SK-N-SH treated with all-trans-retinoic acid at 6 μM for 48 hours (cell line): ENCODE measurements at regions not wholly inside any gene's neighbourhood (a gene's known extent, or its start where the extent isn't known, plus 50 kb on each side); places are given as distances from the start of the nearest gene placed in this dataset.

Experiments
- CSDC2 ChIP-seq: fragments of 250-450 bp; sonication (Bioruptor Pico); IDR thresholded peaks from 2 replicates; pipeline ENCODE4 v1.5.0; 2020; ENCODE audit warnings: mild to moderate bottlenecking, moderate library complexity
- OSR1 ChIP-seq: fragments of 250-450 bp; sonication (Bioruptor Pico); IDR thresholded peaks from 2 replicates; pipeline ENCODE4 v1.8.0; 2022; ENCODE audit warnings: moderate library complexity, mild to moderate bottlenecking, inconsistent platforms
- PPARA ChIP-seq: fragments of 250-450 bp; sonication (Bioruptor Pico); IDR thresholded peaks from 2 replicates; pipeline ENCODE4 v1.5.0; 2020; ENCODE audit warnings: mild to moderate bottlenecking, borderline replicate concordance
- RARB ChIP-seq: fragments of 250-450 bp; sonication (Bioruptor Pico); IDR thresholded peaks from 2 replicates; pipeline ENCODE4 v1.8.0; 2021; ENCODE audit warnings: mild to moderate bottlenecking, moderate library complexity
- TCF4 ChIP-seq: fragments of 250-450 bp; sonication (Bioruptor Pico); IDR thresholded peaks from 2 replicates; pipeline ENCODE4 v1.8.0; 2021; ENCODE audit warnings: mild to moderate bottlenecking, moderate library complexity, borderline replicate concordance
- ZFP3 ChIP-seq: fragments of 250-450 bp; sonication (Bioruptor Pico); IDR thresholded peaks from 2 replicates; pipeline ENCODE4 v1.5.0; 2020; ENCODE audit warnings: mild to moderate bottlenecking, moderate library complexity
- ZNF565 ChIP-seq: fragments of 450-650 bp; formaldehyde crosslinking; conservative IDR thresholded peaks from 2 replicates; pipeline ENCODE4 v1.5.0; 2020; ENCODE audit warnings: low read depth, mild to moderate bottlenecking, moderate library complexity
- ZNF8 ChIP-seq: fragments of 450-650 bp; formaldehyde crosslinking; IDR thresholded peaks from 2 replicates; pipeline ENCODE4 v1.5.0; 2020; ENCODE audit warnings: mild to moderate bottlenecking, moderate library complexity
- TF ChIP-seq, protein P1 (sequence below): fragments of 250-450 bp; sonication (Bioruptor Pico); IDR thresholded peaks from 2 replicates; pipeline ENCODE4 v1.8.0; 2020; ENCODE audit warnings: mild to moderate bottlenecking, moderate library complexity, borderline replicate concordance

GRCh38 chr5:4215143-4215542 is 619.5 kb downstream of the IRX1 start:
- no peak for TF ChIP-seq TCF4 (CRISPR knock-in tag)
- no peak for TF ChIP-seq ZFP3 (CRISPR knock-in tag)
- TF ChIP-seq ZNF8 (CRISPR knock-in tag): no peak
- TF ChIP-seq CSDC2 (CRISPR knock-in tag): no peak
- TF ChIP-seq, protein P1, sequence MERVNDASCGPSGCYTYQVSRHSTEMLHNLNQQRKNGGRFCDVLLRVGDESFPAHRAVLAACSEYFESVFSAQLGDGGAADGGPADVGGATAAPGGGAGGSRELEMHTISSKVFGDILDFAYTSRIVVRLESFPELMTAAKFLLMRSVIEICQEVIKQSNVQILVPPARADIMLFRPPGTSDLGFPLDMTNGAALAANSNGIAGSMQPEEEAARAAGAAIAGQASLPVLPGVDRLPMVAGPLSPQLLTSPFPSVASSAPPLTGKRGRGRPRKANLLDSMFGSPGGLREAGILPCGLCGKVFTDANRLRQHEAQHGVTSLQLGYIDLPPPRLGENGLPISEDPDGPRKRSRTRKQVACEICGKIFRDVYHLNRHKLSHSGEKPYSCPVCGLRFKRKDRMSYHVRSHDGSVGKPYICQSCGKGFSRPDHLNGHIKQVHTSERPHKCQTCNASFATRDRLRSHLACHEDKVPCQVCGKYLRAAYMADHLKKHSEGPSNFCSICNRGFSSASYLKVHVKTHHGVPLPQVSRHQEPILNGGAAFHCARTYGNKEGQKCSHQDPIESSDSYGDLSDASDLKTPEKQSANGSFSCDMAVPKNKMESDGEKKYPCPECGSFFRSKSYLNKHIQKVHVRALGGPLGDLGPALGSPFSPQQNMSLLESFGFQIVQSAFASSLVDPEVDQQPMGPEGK (CRISPR knock-in tag): no peak
- no peak for TF ChIP-seq RARB (CRISPR knock-in tag)
- no peak for TF ChIP-seq ZNF565 (CRISPR knock-in tag)
- no peak for TF ChIP-seq OSR1 (CRISPR knock-in tag)
- TF ChIP-seq PPARA: no peak
